Transverse colon (tissue), 4 donors: ENCODE measurements at regions not wholly inside any gene's neighbourhood (a gene's known extent, or its start where the extent isn't known, plus 50 kb on each side); places are given as distances from the start of the nearest gene placed in this dataset.

Experiments
- DNase-seq: peaks from one replicate; pipeline ENCODE4 v3.0.0-alpha.2; 2019
- H3K27ac ChIP-seq, 4 donors: fragments of 200-600 bp; sonication (generic); 2 replicates each; pipeline ENCODE4 v1.5.1; 2016 to 2018; ENCODE audit warnings: inconsistent platforms in 4 of 4
- H3K27me3 ChIP-seq: fragments of 200-600 bp; sonication (generic); 2 replicates; pipeline ENCODE4 v1.5.1; 2017; ENCODE audit warnings: inconsistent platforms
- H3K36me3 ChIP-seq, 4 donors: fragments of 200-600 bp; sonication (generic); 2 replicates each; pipeline ENCODE4 v1.5.1; 2017 to 2019; ENCODE audit warnings: inconsistent platforms in 4 of 4
- H3K4me1 ChIP-seq, 4 donors: fragments of 200-600 bp; sonication (generic); 2 replicates each; pipeline ENCODE4 v1.5.1; 2017 to 2020; ENCODE audit warnings: inconsistent platforms in 4 of 4
- H3K4me3 ChIP-seq, 4 donors: fragments of 200-600 bp; sonication (generic); 1 replicate in 1 of 4; 2 replicates in 3 of 4; pipeline versions ENCODE4 v1.5.1 to v1.6.1; 2017 to 2019; ENCODE audit warnings: inconsistent platforms in 4 of 4
- H3K9me3 ChIP-seq, 2 donors: fragments of 200-600 bp; sonication (generic); 2 replicates each; pipeline ENCODE4 v1.5.1; 2017 to 2019; ENCODE audit warnings: inconsistent platforms in 2 of 2
- EP300 ChIP-seq: sonication (generic); formaldehyde crosslinking; IDR thresholded peaks from one replicate; pipeline ENCODE4 v1.6.1; 2017; ENCODE audit warnings: antibody characterized with exemption, low read depth
- POLR2A ChIP-seq: fragments of 450-650 bp; IDR thresholded peaks from one replicate; pipeline ENCODE4 v1.6.1; 2016; ENCODE audit warnings: antibody characterized with exemption, mild to moderate bottlenecking, moderate library complexity
- POLR2AphosphoS5 ChIP-seq, 3 donors: sonication (generic); formaldehyde crosslinking; IDR thresholded peaks; one replicate each; pipeline ENCODE4 v1.6.1; 2016; ENCODE audit warnings: antibody characterized with exemption in 3 of 3
- WGBS, 2 donors: methylation state at CpG; one replicate each; pipeline ENCODE4 v1.1.5; 2018; ENCODE audit warnings: low coverage in 1 of 2; 5-methylcytosine and 5-hydroxymethylcytosine counted together
- in situ Hi-C, 4 donors: fragments of 200-750 bp; cut with MboI; loops; one replicate each; pipeline versions ENCODE4 v1.15.0 to v1.15.1; 2017; ENCODE audit warnings: low sequenced_read_pairs in 3 of 4, low pct_ligation_motif_present in 1 of 4, low pct_unique_long_range_greater_than_20kb in 1 of 4
- intact Hi-C: fragments of 100-400 bp; cut with DNase I; formaldehyde crosslinking; loops from one replicate; pipeline ENCODE4 v1.15.1; 2023; ENCODE audit warnings: low total_unique reads
- TF ChIP-seq, protein P1 (sequence below), 5 experiments: fragments of 200-600 bp in 3 of 5; fragments of 450-650 bp in 2 of 5; sonication (generic) in 3 of 5; IDR thresholded peaks; 1 replicate in 2 of 5; 2 replicates in 3 of 5; pipeline ENCODE4 v1.5.1; 2016 to 2017; ENCODE audit warnings: antibody characterized with exemption in 5 of 5, inconsistent platforms in 3 of 5, mild to moderate bottlenecking in 2 of 5, moderate library complexity in 1 of 5

- TF ChIP-seq POLR2AphosphoS5 (IDR thresholded peaks at IDR 0.05) (no peak), EP300 (no peak), POLR2A (no peak)
- TF ChIP-seq, protein P1, sequence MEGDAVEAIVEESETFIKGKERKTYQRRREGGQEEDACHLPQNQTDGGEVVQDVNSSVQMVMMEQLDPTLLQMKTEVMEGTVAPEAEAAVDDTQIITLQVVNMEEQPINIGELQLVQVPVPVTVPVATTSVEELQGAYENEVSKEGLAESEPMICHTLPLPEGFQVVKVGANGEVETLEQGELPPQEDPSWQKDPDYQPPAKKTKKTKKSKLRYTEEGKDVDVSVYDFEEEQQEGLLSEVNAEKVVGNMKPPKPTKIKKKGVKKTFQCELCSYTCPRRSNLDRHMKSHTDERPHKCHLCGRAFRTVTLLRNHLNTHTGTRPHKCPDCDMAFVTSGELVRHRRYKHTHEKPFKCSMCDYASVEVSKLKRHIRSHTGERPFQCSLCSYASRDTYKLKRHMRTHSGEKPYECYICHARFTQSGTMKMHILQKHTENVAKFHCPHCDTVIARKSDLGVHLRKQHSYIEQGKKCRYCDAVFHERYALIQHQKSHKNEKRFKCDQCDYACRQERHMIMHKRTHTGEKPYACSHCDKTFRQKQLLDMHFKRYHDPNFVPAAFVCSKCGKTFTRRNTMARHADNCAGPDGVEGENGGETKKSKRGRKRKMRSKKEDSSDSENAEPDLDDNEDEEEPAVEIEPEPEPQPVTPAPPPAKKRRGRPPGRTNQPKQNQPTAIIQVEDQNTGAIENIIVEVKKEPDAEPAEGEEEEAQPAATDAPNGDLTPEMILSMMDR (IDR thresholded peaks at IDR 0.05) = no peak
- WGBS, 2 donors = 83 to 86% methylated on average over 7 to 9 of the region's 9 CpGs
- no peaks in the 10 kb centered on the region for H3K4me1 ChIP-seq
- in situ Hi-C loops = no loop called here
- no peak for DNase-seq
- no peaks in the 10 kb centered on the region for H3K27me3 ChIP-seq
- no peaks in the 10 kb centered on the region for H3K36me3 ChIP-seq
- no peak overlapping the region for H3K4me3 ChIP-seq
- intact Hi-C loops = no loop called here
- no peaks in the 10 kb centered on the region for H3K9me3 ChIP-seq
- no peak overlapping the region for H3K27ac ChIP-seq
Measured at GRCh38 chr17:71302721-71303549, 817.9 kb upstream of the SOX9 start.

GRCh38 chr17:71304498-71305158 lies 816.2 kb upstream of the SOX9 start:
- in situ Hi-C loops = no loop called here
- Histone ChIP-seq H3K9me3 (no peaks in the 10 kb centered on the region), H3K36me3 (no peaks in the 10 kb centered on the region), H3K27ac (no peak overlapping the region), H3K4me3 (no peak overlapping the region), H3K27me3 (no peaks in the 10 kb centered on the region), H3K4me1 (no peaks in the 10 kb centered on the region)
- WGBS, 2 donors = 89% methylated on average over 5 of the region's 5 CpGs; no CpG with 5 or more reads in 1 of the 2 donors
- intact Hi-C loops = no loop called here
- no peak for DNase-seq
- no peak for TF ChIP-seq POLR2AphosphoS5 (IDR thresholded peaks at IDR 0.05)

DNA sequence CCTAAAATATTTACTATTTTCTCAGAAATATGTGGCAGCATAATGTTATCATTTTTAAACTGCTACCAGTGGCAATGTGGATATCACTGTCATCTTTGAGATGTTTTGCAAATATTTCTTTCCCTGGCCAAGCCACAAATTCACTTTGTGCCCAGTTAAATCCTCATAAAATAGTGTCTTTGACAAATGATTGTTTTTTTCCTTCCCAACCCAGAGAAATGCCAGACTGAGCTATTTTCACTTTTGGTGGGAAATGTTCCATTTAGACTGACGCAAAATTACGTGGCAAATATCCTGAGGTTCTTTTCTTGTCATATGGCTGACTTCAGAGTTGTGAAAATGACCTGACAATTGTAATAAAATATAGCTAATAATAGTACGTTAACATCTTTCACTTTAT lies 807.0 kb upstream of the SOX9 start:
- DNase-seq = no peak
- no peaks in the 10 kb centered on the region for H3K9me3 ChIP-seq
- in situ Hi-C loops (no loop called here), intact Hi-C loops (no loop called here)
- no peaks in the 10 kb centered on the region for H3K4me1 ChIP-seq
- no peaks in the 10 kb centered on the region for H3K27me3 ChIP-seq
- no peak overlapping the region for H3K27ac ChIP-seq
- H3K36me3 ChIP-seq = no peaks in the 10 kb centered on the region
- H3K4me3 ChIP-seq = no peak overlapping the region
- TF ChIP-seq POLR2A = no peak
- TF ChIP-seq, protein P1 (IDR thresholded peaks at IDR 0.05) = no peak
- no peak for TF ChIP-seq POLR2AphosphoS5 (IDR thresholded peaks at IDR 0.05)
- TF ChIP-seq EP300 = no peak
- 53% methylated on average over 3 of the region's 3 CpGs for WGBS, 2 donors

GRCh38 chr17:71315568-71315967 lies 805.3 kb upstream of the SOX9 start:
- H3K27ac ChIP-seq = no peak overlapping the region
- H3K27me3 ChIP-seq = no peaks in the 10 kb centered on the region
- TF ChIP-seq EP300 = no peak
- TF ChIP-seq, protein P1 (IDR thresholded peaks at IDR 0.05) = no peak
- TF ChIP-seq POLR2A = no peak
- no peak for TF ChIP-seq POLR2AphosphoS5 (IDR thresholded peaks at IDR 0.05)
- intact Hi-C loops = no loop called here
- WGBS, 2 donors = 70 to 78% methylated on average over 2 to 3 of the region's 3 CpGs
- H3K9me3 ChIP-seq = no peaks in the 10 kb centered on the region
- in situ Hi-C loops = no loop called here
- no peak overlapping the region for H3K4me3 ChIP-seq
- no peaks in the 10 kb centered on the region for H3K36me3 ChIP-seq
- DNase-seq = no peak
- H3K4me1 ChIP-seq = peaks cover 0 to 5% (median 2%) of the 10 kb centered on the region in 4 donors
